ENCODE measurements at regions not wholly inside any gene's neighbourhood (a gene's known extent, or its start where the extent isn't known, plus 50 kb on each side); places are given as distances from the start of the nearest gene placed in this dataset.

- TF ChIP-seq CTCF (IDR thresholded peaks at IDR 0.05) (no peak), POLR2A (IDR thresholded peaks at IDR 0.05) (no peak)
Measured at GRCh38 chr20:10854976-10855375, 181.2 kb upstream of the JAG1 start.

Data from Peyer's patch (tissue), 4 donors.